ENCODE measurements at regions not wholly inside any gene's neighbourhood (a gene's known extent, or its start where the extent isn't known, plus 50 kb on each side); places are given as distances from the start of the nearest gene placed in this dataset.

DNA sequence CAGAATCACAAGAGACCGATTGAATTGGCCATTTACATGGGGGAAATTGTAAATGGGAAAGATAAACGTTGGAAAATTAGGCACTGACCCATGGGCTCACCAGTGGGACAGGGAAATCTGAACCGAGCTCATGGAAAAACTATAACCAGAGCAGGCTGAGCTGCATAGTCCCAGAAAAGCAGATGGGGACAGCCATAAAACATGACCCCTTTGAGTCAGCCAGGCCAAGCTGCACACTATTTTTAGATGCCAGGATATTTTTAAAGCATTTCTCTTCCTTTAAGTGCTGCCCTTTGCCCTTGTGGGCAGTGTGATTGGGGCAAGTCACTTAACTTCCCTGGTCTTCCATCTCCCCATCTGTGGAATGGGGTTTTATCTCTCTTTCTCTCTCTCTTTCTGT, 184.1 kb downstream of the FOXD2 start:
- H3K4me3 ChIP-seq (replicated peaks; ENCODE audit: low read depth, low read length) = no peak overlapping the region
- no peak for DNase-seq (ENCODE audit: low read depth)
- no peak for TF ChIP-seq CTCF (IDR thresholded peaks at IDR 0.05; ENCODE audit: low read length, missing control alignments)

- DNase-seq (ENCODE audit: low read depth) = no peak
- H3K4me3 ChIP-seq (replicated peaks; ENCODE audit: low read depth, low read length) = no peak overlapping the region
- TF ChIP-seq CTCF (IDR thresholded peaks at IDR 0.05; ENCODE audit: low read length, missing control alignments) = no peak
Observed at GRCh38 chr1:47622776-47623556, 185.1 kb downstream of the FOXD2 start.

DNA sequence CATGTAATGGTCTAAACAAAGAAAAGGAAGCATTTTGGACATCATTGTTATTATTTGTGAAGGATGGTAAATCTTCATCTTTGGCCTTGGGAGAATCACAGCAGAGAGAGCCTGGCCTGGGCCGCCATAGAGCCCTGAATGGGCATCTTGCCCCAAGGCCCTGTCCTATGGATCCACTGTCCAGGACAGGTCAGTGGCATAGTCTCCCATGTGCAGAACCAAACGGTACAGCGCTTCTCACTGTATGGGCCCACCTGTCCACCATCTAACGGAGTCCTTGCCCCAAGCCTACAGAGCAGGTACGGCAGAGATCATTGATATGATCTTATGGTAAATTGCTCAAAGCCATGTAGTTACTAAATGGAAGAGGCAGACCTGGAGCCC, 185.7 kb downstream of the FOXD2 start:
- TF ChIP-seq CTCF (IDR thresholded peaks at IDR 0.05; ENCODE audit: low read length, missing control alignments) = no peak
- H3K4me3 ChIP-seq (replicated peaks; ENCODE audit: low read depth, low read length) = no peak overlapping the region
- DNase-seq (ENCODE audit: low read depth) = no peak

DNA sequence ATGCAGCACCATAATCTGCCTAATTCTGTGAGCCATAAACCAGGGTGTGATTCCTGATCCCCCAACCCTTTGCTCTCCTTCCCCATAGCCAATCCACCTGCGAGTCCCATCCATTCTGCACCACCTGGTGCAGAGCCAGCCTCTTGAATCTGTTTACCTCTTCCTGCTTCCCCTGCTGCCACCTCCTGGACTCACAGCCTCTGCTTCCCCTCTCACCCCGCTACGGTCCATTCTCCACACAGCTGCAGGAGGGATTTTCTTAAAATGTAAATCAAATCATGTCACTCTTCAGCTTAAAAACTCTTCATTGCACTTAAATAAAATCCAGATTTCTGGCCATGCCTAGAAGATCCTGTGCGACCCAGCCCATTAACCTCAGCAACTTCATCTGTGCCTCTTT, 186.7 kb downstream of the FOXD2 start:
- DNase-seq (ENCODE audit: low read depth) = no peak
- TF ChIP-seq CTCF (IDR thresholded peaks at IDR 0.05; ENCODE audit: low read length, missing control alignments) = no peak
- H3K4me3 ChIP-seq (replicated peaks; ENCODE audit: low read depth, low read length) = no peak overlapping the region

- H3K4me3 ChIP-seq (replicated peaks; ENCODE audit: low read depth, low read length) = no peak overlapping the region
- TF ChIP-seq CTCF (IDR thresholded peaks at IDR 0.05; ENCODE audit: low read length, missing control alignments) = no peak
- DNase-seq (ENCODE audit: low read depth) = no peak
Observed at GRCh38 chr1:47627016-47627415, 189.2 kb downstream of the FOXD2 start.

DNA sequence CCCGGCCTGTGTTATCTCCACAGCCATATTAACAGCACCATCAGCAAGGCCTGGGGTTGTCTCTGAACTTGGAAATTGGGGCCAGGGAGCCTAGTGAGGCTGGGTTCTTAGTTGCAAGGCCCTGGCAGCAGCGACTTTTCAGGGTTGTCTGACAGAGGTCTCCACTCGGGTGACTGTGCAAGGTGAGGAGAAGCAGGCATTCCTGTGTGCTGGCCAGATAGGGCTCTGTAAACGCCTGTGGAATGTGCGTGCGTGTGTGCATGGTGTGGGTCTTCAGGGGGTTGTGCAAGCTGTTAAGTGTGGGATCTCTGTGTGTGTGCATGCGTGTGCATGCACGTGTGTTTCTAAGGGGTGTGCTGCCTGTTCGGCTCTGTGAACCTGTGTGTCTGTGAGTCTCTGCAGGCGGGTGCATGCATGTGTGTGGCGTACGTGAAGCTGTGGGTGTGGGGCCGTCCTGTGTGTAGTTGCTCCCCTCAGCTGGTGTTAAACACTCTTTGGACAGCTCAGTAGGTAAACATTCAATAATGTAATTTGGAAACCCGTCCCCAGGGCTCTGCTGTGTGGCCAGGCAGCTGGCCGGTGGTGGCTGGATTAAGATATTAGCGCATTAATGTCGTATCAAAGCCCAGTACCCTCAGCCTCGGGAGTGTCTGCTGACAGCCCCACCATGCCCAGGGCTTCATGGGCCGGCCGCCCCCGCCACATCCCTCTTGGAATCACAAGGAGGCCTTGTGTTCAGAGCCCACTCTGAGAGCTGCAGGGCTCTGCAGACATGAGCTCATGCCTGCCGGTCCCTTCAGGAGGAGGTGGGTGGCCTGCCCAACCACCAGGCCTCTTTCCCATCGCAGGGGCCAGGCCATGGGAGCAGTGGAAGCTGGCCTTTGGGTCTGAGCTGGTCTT, 189.9 kb downstream of the FOXD2 start:
- no peak overlapping the region for H3K4me3 ChIP-seq (replicated peaks; ENCODE audit: low read depth, low read length)
- TF ChIP-seq CTCF (IDR thresholded peaks at IDR 0.05; ENCODE audit: low read length, missing control alignments) = no peak
- no peak for DNase-seq (ENCODE audit: low read depth)

Data from fibroblast of pulmonary artery (primary cell).